OCI-LY7 (cell line): ENCODE measurements at regions not wholly inside any gene's neighbourhood (a gene's known extent, or its start where the extent isn't known, plus 50 kb on each side); places are given as distances from the start of the nearest gene placed in this dataset.

ENCODE experiments used
- EZH2phosphoT487 ChIP-seq: fragments of 200-600 bp; sonication (generic); IDR thresholded peaks from 2 replicates; pipeline ENCODE4 v1.6.1; 2018; ENCODE audit warnings: low read depth, borderline replicate concordance, mild to moderate bottlenecking, mixed run types, antibody characterized with exemption, low read length, moderate library complexity, mixed read lengths
- TF ChIP-seq, protein P1 (sequence below): fragments of 200-600 bp; sonication (generic); conservative IDR thresholded peaks from 2 replicates; pipeline ENCODE4 v1.5.1; 2014; ENCODE audit warnings: mild to moderate bottlenecking, antibody characterized with exemption, low read length, moderate library complexity, mixed read lengths

DNA sequence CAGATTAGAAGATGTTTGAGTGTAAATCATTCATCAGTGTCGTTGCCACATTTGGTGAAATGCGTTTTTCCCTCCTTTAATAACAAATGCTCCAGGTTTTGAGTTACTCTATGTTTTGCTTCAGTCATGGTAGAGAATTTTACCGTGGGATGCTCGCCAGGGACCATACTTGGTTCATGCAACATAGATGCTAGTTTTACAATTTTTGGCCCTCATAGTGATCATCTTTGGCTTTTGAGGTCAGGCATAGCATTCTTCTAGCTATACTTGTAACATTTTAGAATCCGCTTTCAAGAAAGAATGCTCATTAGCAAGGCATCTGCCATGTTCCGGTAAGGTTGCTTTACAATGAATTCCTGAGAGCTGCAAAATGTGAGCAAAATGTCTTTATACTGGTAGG, 147.2 kb downstream of the SPCS3 start:
- TF ChIP-seq, protein P1, sequence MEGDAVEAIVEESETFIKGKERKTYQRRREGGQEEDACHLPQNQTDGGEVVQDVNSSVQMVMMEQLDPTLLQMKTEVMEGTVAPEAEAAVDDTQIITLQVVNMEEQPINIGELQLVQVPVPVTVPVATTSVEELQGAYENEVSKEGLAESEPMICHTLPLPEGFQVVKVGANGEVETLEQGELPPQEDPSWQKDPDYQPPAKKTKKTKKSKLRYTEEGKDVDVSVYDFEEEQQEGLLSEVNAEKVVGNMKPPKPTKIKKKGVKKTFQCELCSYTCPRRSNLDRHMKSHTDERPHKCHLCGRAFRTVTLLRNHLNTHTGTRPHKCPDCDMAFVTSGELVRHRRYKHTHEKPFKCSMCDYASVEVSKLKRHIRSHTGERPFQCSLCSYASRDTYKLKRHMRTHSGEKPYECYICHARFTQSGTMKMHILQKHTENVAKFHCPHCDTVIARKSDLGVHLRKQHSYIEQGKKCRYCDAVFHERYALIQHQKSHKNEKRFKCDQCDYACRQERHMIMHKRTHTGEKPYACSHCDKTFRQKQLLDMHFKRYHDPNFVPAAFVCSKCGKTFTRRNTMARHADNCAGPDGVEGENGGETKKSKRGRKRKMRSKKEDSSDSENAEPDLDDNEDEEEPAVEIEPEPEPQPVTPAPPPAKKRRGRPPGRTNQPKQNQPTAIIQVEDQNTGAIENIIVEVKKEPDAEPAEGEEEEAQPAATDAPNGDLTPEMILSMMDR: no peak
- no peak for TF ChIP-seq EZH2phosphoT487
